ENCODE measurements at regions not wholly inside any gene's neighbourhood (a gene's known extent, or its start where the extent isn't known, plus 50 kb on each side); places are given as distances from the start of the nearest gene placed in this dataset.

DNA sequence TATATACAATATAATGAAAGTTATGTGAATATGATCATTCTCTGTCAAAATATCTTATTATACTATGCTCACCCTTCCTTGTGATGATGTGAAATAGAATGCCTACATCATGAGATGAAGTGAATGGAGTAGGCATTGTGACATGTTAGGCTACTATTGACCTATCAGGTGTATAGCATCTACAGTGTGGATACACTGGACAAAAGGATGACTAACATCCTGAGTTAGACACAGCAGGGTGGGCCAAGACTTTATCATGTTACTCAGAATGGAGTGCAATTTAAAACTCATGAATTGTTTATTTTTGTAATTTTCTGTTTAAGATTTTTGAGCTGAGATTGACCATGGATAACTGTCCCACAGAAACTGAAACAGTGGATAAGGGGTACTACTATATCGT is 53.4 kb upstream of the NAV3 start:
- DNase-seq (ENCODE audit: low read depth in 4 of 4, low spot score in 2 of 4), result no peak

DNA sequence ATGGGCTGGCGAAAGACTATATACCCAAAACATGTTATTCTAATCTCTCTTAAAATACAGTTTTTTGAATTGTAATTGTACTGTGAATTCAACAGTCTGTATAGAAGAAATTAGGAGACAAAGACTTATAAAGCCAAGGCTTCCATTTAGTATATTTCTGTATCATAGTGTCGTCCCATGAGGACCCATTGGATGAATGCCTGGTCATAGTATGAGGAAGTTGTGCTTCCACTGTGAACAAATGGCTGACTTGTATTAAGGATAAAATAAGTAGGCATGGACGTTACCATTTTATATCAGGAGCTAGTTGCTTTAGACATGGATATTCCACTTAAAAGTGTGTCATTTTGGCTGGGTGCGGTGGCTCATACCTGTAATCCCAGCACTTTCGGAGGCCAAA is 55.9 kb upstream of the NAV3 start:
- no peak for DNase-seq (ENCODE audit: low read depth in 4 of 4, low spot score in 2 of 4)

GRCh38 chr12:77772676-77773298 is 57.9 kb upstream of the NAV3 start:
- DNase-seq (ENCODE audit: low read depth in 4 of 4, low spot score in 2 of 4), result no peak

DNA sequence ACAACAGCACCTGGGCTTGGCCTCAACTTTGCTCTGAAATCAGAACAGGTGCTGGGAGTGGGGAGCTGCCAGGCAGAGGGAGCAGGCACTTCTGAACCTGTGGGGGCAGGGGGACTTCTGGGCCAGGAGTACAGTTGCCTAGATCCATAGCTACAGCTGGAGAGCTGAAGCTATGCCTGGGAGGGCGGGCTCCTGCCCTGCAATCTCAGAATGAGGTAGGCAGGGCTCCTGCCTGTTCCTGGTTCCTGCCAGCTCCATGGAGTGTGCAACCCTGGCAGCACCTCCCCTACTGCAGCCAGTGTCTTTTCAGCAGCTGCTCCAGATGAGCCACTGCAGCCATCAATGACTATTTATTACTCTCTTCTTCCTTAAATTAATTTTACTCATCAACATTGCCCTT is 62.1 kb upstream of the NAV3 start:
- no peak for DNase-seq (ENCODE audit: low read depth in 4 of 4, low spot score in 2 of 4)

DNA sequence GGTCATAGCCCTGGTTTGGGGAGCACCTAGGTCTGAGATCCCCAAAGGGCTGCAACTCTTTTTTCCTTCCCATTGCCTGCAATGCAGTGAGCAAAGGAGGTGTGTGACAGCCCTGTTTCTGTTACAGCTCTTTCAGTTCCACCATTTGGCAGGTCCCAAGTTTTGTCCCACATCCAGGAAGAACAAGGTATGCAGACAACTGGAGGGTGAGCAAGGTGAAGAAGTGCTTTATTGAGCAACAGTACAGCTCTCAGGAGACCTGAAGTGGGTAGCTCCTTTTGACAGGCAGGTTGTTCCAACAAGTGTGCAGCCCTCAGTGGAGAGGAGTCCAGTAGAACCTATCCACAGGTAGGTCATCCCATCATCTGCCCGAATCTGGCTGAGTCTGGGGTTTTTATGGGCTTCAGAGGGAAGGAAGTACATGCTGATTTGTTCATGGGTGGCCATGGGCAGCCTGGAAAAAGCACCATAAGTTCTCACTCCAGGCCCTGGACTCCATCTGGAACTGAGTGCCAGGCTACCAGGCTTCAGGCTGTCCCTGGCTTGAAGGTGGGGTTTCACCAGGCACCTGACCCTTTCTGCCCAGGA is 62.8 kb upstream of the NAV3 start:
- DNase-seq (ENCODE audit: low read depth in 4 of 4, low spot score in 2 of 4), result no peak

DNA sequence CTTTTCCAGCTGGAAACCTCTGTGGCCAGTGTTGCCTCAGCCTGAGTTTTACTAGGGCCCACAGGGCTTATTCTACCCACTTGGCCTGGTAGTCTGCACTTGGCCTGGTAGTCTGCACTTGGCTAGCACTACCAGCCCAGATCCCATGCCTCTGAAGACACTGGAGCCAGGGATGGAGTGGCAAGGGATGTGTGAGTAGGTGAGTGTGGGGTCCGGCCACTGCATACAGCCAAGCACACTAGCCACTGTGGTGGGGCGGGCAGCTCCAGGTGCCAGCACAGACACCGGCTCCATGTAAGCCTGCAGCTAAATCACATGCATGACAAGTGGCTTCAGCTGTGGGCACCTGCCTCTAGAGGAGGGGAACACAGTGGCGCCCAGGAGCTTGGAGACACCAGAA is 63.4 kb upstream of the NAV3 start:
- no peak for DNase-seq (ENCODE audit: low read depth in 4 of 4, low spot score in 2 of 4)

DNA sequence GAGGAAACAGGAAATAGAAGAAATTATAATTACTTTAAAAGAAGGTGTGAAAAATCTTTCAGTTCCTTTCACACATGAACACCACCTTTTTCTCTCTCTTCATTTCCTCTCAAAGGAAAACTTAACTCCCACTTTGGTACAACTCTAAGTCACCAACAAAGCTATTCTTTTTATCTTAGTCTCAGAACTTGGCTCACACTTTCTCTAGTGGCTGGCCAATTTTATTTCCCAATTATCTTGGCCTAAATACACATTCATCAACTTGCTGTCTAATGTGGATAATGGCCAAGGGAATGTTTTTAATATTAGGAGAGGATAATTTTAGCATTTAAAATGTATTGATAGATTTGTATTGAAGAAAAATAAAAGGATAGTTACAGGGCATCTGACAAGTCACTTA is 64.5 kb upstream of the NAV3 start:
- no peak for DNase-seq (ENCODE audit: low read depth in 4 of 4, low spot score in 2 of 4)

- DNase-seq (ENCODE audit: low read depth in 4 of 4, low spot score in 2 of 4), result no peak
These were observed 69.4 kb upstream of the NAV3 start for GRCh38 chr12:77761286-77761685.

- no peak for DNase-seq (ENCODE audit: low read depth in 4 of 4, low spot score in 2 of 4)
These were observed 70.2 kb upstream of the NAV3 start for GRCh38 chr12:77760271-77761025.

- DNase-seq (ENCODE audit: low read depth in 4 of 4, low spot score in 2 of 4), result no peak
These were observed 76.6 kb upstream of the NAV3 start for GRCh38 chr12:77754086-77754485.

DNA sequence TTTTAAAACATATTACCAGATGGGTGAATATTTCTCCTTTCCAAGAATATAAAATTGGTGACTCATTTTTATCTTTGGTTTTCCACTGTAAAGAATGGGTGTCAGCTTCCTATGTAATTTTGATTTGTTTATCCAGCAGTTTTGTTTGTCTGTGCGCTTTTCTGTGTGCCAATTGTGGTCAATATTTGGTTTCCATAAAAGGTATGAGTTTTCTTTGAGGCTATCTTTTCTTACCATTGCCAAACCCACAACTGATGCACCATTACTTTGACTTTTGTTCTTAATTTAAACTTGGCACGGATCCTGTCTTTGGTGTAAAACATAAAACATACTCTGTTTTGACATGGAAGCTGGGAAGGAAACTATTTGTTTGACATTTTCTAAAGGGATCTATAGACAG is 78.8 kb upstream of the NAV3 start:
- no peak for DNase-seq (ENCODE audit: low read depth in 4 of 4, low spot score in 2 of 4)

- DNase-seq (ENCODE audit: low read depth in 4 of 4, low spot score in 2 of 4), result no peak
These were observed 84.6 kb upstream of the NAV3 start for GRCh38 chr12:77746096-77746495.

GRCh38 chr12:77745624-77746023 is 85.1 kb upstream of the NAV3 start:
- no peak for DNase-seq (ENCODE audit: low read depth in 4 of 4, low spot score in 2 of 4)

DNA sequence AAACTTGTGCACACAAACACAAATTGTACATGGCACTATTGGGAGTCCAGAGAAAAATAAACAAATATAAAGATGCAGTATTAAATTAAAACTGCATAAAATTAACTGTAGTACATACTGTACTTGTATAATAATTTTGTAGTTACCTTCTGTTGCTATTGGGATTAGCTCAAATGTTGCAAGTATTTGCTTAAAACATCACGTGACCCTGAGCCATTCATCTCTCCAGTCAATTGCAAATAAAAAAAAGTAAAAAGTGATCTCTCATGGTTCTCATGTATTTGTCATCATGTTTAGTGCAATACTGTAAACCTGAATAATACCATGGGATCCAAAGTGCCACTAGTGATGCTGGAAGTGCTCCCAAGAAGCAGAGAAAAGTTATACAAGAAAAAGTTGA is 88.1 kb upstream of the NAV3 start:
- DNase-seq (ENCODE audit: low read depth in 4 of 4, low spot score in 2 of 4), result no peak

DNA sequence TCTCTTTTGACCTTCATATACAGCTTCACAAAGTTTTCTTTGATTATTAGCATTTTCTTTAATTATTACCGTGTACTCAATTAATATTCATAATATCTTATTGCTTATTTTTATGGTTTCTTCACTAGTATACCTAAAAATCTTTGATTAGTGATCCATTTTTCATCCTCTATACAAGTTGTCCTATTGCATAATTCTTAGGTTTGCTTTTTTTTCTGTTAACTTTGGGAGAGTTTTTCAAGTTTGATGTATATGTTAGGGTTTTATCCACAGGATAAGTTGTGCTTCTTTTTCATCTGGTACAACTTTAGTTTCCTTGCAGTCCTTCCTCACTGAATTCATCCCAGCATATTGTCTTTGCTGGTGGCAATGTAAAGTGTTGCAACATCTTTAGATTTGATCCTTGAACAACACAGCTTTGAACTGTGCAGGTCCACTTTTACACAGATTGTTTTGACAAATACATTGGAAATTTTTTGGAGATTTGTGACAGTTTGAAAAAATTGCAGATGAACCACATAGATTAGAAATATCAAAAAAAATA is 88.6 kb upstream of the NAV3 start:
- no peak for DNase-seq (ENCODE audit: low read depth in 4 of 4, low spot score in 2 of 4)

DNA sequence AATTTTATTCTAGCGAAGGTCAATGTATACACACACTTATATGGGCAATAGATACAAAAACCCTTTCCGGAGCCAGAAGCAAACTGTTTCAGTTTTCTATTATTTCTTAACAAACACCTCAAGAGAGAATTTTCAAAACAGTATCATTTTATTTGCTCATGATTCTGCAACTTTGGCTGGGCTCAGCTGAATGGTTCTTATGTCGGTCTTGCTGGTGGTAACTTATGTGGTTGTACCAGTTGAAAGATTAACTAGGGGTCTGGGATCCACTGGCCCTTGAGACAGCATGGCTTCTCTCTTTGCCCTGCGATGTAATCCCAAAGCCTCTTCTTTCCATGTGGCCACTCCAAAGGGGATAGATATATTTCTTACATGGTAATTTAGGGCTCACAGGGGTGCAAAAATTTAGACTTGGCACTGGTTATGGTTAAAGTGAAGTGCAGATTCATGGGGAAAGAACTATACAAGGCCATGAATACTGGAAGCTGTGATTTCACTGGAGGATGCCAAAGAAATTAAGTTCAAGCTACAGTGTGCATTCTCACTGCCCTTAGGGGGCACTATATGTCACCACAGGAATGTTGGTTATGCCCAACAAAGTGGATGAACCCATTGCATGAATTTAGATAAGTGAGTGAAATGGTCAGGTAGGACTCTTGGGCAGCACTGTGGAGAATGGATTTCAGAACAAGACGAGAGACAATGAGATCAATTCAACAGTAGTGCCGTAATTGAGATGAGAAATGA is 94.3 kb upstream of the NAV3 start:
- DNase-seq (ENCODE audit: low read depth in 4 of 4, low spot score in 2 of 4), result no peak

DNA sequence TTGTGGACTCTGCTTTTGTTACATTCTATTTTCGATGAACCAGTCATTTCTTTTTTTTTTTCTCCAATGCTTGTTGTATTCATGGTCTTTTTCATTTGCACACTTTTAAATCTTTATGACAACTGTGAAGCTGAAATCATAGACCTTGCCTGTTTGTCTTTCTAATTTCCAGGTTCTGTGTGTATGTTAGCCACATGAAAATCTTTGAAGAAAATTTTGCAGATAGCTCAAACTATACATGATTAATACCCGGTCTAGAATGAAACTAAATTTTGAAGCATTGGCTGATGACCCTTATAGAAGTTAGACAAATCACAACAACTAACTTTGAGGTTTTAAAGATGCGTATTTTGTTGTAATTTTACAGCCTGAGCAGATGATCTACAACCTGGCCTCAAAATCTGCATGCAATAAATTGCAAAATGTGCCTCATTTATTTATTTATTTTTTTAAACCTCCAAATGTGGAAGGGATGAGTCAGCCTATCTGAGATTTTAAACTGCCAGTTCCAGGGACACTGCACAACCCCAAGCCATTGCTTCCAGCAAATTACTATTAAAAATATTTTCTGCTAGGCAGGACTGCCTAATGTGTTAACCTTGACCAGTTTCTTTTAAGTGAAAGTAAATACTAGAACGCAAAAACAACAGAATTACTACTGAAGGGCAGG is 96.3 kb upstream of the NAV3 start:
- no peak for DNase-seq (ENCODE audit: low read depth in 4 of 4, low spot score in 2 of 4)

DNA sequence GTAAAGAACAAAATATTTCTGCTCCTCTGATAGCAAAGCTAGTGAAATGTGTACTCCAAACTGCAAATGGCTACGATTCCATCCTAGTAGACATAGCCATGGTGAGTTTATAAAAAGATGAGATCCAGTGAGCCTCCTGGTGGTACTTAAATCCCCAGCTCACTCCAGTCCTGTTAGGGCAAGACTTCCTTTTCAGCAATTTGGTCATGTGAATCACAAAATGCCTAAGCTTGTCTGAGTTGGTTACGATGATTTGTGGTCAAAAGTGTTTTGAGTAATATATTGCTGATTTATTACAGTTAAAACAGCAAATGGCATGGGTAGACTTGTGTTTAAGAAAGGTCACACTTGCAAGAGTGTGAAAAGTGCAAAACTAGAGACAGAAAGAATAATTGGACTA is 102.7 kb upstream of the NAV3 start:
- DNase-seq (ENCODE audit: low read depth in 4 of 4, low spot score in 2 of 4), result no peak

DNA sequence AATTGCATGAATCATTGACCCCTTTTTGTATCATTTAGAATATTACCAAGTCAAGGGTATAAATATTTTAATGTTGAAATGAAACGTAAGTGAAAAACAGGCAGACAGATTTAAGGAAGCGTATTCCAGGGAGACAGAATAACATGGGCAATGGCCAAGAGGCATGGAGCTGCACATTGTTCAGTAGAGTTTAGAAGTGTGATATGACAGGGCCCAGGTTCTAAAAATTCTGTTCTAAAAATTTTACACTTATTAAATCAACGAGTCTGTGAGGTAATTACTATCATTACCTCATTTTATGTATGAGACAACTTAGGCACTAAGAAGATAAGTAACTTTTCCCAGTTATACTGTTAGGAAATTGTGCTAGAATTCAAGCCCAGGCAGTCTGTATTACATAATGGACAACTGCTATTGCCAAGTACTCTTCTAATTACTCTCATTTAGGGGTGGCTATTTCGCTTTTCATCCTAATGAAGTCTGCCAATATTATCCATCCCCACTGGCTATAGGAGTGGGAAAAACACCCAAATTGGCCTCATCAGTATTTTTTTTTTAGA is 103.2 kb upstream of the NAV3 start:
- no peak for DNase-seq (ENCODE audit: low read depth in 4 of 4, low spot score in 2 of 4)

- no peak for DNase-seq (ENCODE audit: low read depth in 4 of 4, low spot score in 2 of 4)
These were observed 105.1 kb upstream of the NAV3 start for GRCh38 chr12:77725611-77726010.

Data from left renal cortex interstitium (tissue), 4 donors.